H1 (cell line): ENCODE measurements at regions not wholly inside any gene's neighbourhood (a gene's known extent, or its start where the extent isn't known, plus 50 kb on each side); places are given as distances from the start of the nearest gene placed in this dataset.

Experiments used
- CHD7 ChIP-seq: fragments of 300-600 bp; sonication (generic); IDR thresholded peaks from 2 replicates; pipeline ENCODE4 v1.7.1; 2012; ENCODE audit warnings: low read length, moderate library complexity, mild to moderate bottlenecking, inconsistent platforms; ENCODE audit not compliant: insufficient replicate concordance
- NRF1 ChIP-seq: IDR thresholded peaks from 2 replicates; pipeline ENCODE4 v1.6.1; 2011; ENCODE audit warnings: mild to moderate bottlenecking, low read depth, low read length, improper control_type of control experiment
- POU5F1 ChIP-seq: IDR thresholded peaks from 2 replicates; pipeline ENCODE4 v1.6.1; 2011; ENCODE audit warnings: low read depth, mild to moderate bottlenecking, low read length, moderate library complexity
- TEAD4 ChIP-seq: IDR thresholded peaks from 2 replicates; pipeline ENCODE4 v1.6.1; 2012; ENCODE audit warnings: low read depth, low read length, inconsistent platforms, mixed read lengths

GRCh38 chr4:151906438-151906837 lies 145.6 kb upstream of the GATB start (continued):
- no peak for TF ChIP-seq CHD7
- no peak for TF ChIP-seq NRF1
- no peak for TF ChIP-seq TEAD4
- TF ChIP-seq POU5F1: no peak
